ENCODE measurements at regions not wholly inside any gene's neighbourhood (a gene's known extent, or its start where the extent isn't known, plus 50 kb on each side); places are given as distances from the start of the nearest gene placed in this dataset.

GRCh38 chr7:145735061-145735460 lies 381.5 kb upstream of the CNTNAP2 start:
- Histone ChIP-seq H2AFZ (no peak overlapping the region), H3K79me2 (no peaks in the 10 kb centered on the region), H3K4me2 (no peak overlapping the region), H3K9me2 (replicated peaks; ENCODE audit: insufficient read depth) (no peaks in the 10 kb centered on the region), H3K27me3 (no peaks in the 10 kb centered on the region), H3K4me3 (no peak overlapping the region), H4K20me1 (ENCODE audit: insufficient read depth, poor library complexity, severe bottlenecking) (no peaks in the 10 kb centered on the region), H3K27ac (no peak overlapping the region), H3K36me3 (replicated peaks; ENCODE audit: insufficient read depth, low read depth) (no peaks in the 10 kb centered on the region), H3K4me1 (ENCODE audit: insufficient read depth) (no peaks in the 10 kb centered on the region), H3K9me3 (ENCODE audit: low read depth) (no peaks in the 10 kb centered on the region)
- TF ChIP-seq EZH2 (IDR thresholded peaks at IDR 0.05; ENCODE audit: borderline replicate concordance) (no peak), EZH2phosphoT487 (IDR thresholded peaks at IDR 0.05; ENCODE audit: low read depth, severe bottlenecking, unreplicated experiment) (no peak)
- TF ChIP-seq, protein P1, sequence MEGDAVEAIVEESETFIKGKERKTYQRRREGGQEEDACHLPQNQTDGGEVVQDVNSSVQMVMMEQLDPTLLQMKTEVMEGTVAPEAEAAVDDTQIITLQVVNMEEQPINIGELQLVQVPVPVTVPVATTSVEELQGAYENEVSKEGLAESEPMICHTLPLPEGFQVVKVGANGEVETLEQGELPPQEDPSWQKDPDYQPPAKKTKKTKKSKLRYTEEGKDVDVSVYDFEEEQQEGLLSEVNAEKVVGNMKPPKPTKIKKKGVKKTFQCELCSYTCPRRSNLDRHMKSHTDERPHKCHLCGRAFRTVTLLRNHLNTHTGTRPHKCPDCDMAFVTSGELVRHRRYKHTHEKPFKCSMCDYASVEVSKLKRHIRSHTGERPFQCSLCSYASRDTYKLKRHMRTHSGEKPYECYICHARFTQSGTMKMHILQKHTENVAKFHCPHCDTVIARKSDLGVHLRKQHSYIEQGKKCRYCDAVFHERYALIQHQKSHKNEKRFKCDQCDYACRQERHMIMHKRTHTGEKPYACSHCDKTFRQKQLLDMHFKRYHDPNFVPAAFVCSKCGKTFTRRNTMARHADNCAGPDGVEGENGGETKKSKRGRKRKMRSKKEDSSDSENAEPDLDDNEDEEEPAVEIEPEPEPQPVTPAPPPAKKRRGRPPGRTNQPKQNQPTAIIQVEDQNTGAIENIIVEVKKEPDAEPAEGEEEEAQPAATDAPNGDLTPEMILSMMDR (IDR thresholded peaks at IDR 0.05; ENCODE audit: poor library complexity) = no peak
- no peak for DNase-seq (ENCODE audit: low spot score)
- WGBS (ENCODE audit: low lambda C conversion rate, missing lambda C conversion rate) = 93% methylated on average over 3 of the region's 3 CpGs

GRCh38 chr7:145732521-145732920 lies 384.1 kb upstream of the CNTNAP2 start:
- 56% methylated on average over 2 of the region's 2 CpGs for WGBS (ENCODE audit: low lambda C conversion rate, missing lambda C conversion rate)

DNA sequence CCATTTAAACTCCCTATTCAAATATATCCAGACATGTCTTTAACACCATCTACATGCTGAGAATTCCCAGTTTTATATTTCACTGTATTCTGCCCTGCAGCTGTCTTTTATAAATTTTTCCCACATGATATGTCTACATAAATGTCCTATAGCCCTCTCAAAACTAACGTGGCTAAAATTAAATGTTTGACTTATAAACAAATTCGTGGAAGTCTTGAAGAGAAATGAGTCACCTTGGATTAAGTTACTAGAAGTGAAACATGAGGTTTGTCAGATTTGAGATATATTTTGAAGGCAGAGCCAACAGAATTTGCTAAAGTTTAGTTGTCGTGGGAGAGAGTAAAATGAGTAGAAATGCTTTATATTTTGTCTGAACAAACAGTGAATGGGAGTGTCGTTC lies 386.9 kb upstream of the CNTNAP2 start:
- no peaks in the 10 kb centered on the region for H4K20me1 ChIP-seq (ENCODE audit: insufficient read depth, poor library complexity, severe bottlenecking)
- H2AFZ ChIP-seq = no peak overlapping the region
- H3K9me2 ChIP-seq (replicated peaks; ENCODE audit: insufficient read depth) = no peaks in the 10 kb centered on the region
- 68% methylated on average over 4 of the region's 4 CpGs for WGBS (ENCODE audit: low lambda C conversion rate, missing lambda C conversion rate)
- no peak overlapping the region for H3K4me2 ChIP-seq
- no peaks in the 10 kb centered on the region for H3K79me2 ChIP-seq
- H3K36me3 ChIP-seq (replicated peaks; ENCODE audit: insufficient read depth, low read depth) = no peaks in the 10 kb centered on the region
- no peaks in the 10 kb centered on the region for H3K27me3 ChIP-seq
- no peak overlapping the region for H3K27ac ChIP-seq
- H3K9me3 ChIP-seq (ENCODE audit: low read depth) = no peaks in the 10 kb centered on the region
- TF ChIP-seq, protein P1 (IDR thresholded peaks at IDR 0.05; ENCODE audit: poor library complexity) = no peak
- no peak for TF ChIP-seq EZH2phosphoT487 (IDR thresholded peaks at IDR 0.05; ENCODE audit: low read depth, severe bottlenecking, unreplicated experiment)
- no peak overlapping the region for H3K4me3 ChIP-seq
- H3K4me1 ChIP-seq (ENCODE audit: insufficient read depth) = no peaks in the 10 kb centered on the region
- no peak for DNase-seq (ENCODE audit: low spot score)

More at GRCh38 chr7:145732521-145732920, 384.1 kb upstream of the CNTNAP2 start:
- H3K9me2 ChIP-seq (replicated peaks; ENCODE audit: insufficient read depth) = no peaks in the 10 kb centered on the region
- no peaks in the 10 kb centered on the region for H3K79me2 ChIP-seq
- H3K27ac ChIP-seq = no peak overlapping the region
- no peaks in the 10 kb centered on the region for H3K27me3 ChIP-seq
- TF ChIP-seq, protein P1 (IDR thresholded peaks at IDR 0.05; ENCODE audit: poor library complexity) = no peak
- TF ChIP-seq EZH2 (IDR thresholded peaks at IDR 0.05; ENCODE audit: borderline replicate concordance) = no peak
- no peak for TF ChIP-seq EZH2phosphoT487 (IDR thresholded peaks at IDR 0.05; ENCODE audit: low read depth, severe bottlenecking, unreplicated experiment)
- H3K36me3 ChIP-seq (replicated peaks; ENCODE audit: insufficient read depth, low read depth) = no peaks in the 10 kb centered on the region
- H4K20me1 ChIP-seq (ENCODE audit: insufficient read depth, poor library complexity, severe bottlenecking) = no peaks in the 10 kb centered on the region
- H3K4me3 ChIP-seq = no peak overlapping the region
- no peak for DNase-seq (ENCODE audit: low spot score)
- H3K4me1 ChIP-seq (ENCODE audit: insufficient read depth) = no peaks in the 10 kb centered on the region
- no peaks in the 10 kb centered on the region for H3K9me3 ChIP-seq (ENCODE audit: low read depth)
- no peak overlapping the region for H2AFZ ChIP-seq
- H3K4me2 ChIP-seq = no peak overlapping the region

GRCh38 chr7:145718129-145718528 lies 398.5 kb upstream of the CNTNAP2 start:
- H3K9me3 ChIP-seq (ENCODE audit: low read depth) = no peaks in the 10 kb centered on the region
- H3K27me3 ChIP-seq = no peaks in the 10 kb centered on the region
- H3K79me2 ChIP-seq = no peaks in the 10 kb centered on the region
- H3K9me2 ChIP-seq (replicated peaks; ENCODE audit: insufficient read depth) = no peaks in the 10 kb centered on the region
- H3K4me1 ChIP-seq (ENCODE audit: insufficient read depth) = no peaks in the 10 kb centered on the region
- H4K20me1 ChIP-seq (ENCODE audit: insufficient read depth, poor library complexity, severe bottlenecking) = no peaks in the 10 kb centered on the region
- H3K4me3 ChIP-seq = no peak overlapping the region
- H3K4me2 ChIP-seq = no peak overlapping the region
- no peak for TF ChIP-seq EZH2 (IDR thresholded peaks at IDR 0.05; ENCODE audit: borderline replicate concordance)
- TF ChIP-seq, protein P1 (IDR thresholded peaks at IDR 0.05; ENCODE audit: poor library complexity) = no peak
- TF ChIP-seq EZH2phosphoT487 (IDR thresholded peaks at IDR 0.05; ENCODE audit: low read depth, severe bottlenecking, unreplicated experiment) = no peak
- H3K36me3 ChIP-seq (replicated peaks; ENCODE audit: insufficient read depth, low read depth) = no peaks in the 10 kb centered on the region
- no peak for DNase-seq (ENCODE audit: low spot score)
- no peak overlapping the region for H2AFZ ChIP-seq
- no peak overlapping the region for H3K27ac ChIP-seq
- WGBS (ENCODE audit: low lambda C conversion rate, missing lambda C conversion rate) = 43% methylated on average over 2 of the region's 2 CpGs
